ENCODE measurements at regions not wholly inside any gene's neighbourhood (a gene's known extent, or its start where the extent isn't known, plus 50 kb on each side); places are given as distances from the start of the nearest gene placed in this dataset.

GRCh38 chr4:179437962-179438361 is 1995.7 kb upstream of the AGA start:
- intact Hi-C loops (cut with DNase I): no loop called here
- no peak for ATAC-seq
- no peak overlapping the region for H3K4me3 ChIP-seq

GRCh38 chr4:179441596-179441995 is 1999.4 kb upstream of the AGA start:
- TF ChIP-seq POLR2A (IDR thresholded peaks at IDR 0.05) (no peak), CTCF (IDR thresholded peaks at IDR 0.05) (no peak)

More at GRCh38 chr4:179437962-179438361, 1995.7 kb upstream of the AGA start:
- no peak for DNase-seq
- Histone ChIP-seq H3K9me3 (no peaks in the 10 kb centered on the region), H3K36me3 (replicated peaks in 1 of 2; ENCODE audit: insufficient read depth in 1 of 2, low read depth in 2 of 2) (no peaks in the 10 kb centered on the region), H3K27ac (no peak overlapping the region), H3K27me3 (no peaks in the 10 kb centered on the region), H3K4me1 (no peaks in the 10 kb centered on the region)
- WGBS, 2 donors: 55 to 65% methylated on average over 4 of the region's 4 CpGs
- TF ChIP-seq CTCF (IDR thresholded peaks at IDR 0.05) (no peak), POLR2A (IDR thresholded peaks at IDR 0.05) (no peak)

GRCh38 chr4:179447308-179447707 is 2005.1 kb upstream of the AGA start:
- H3K9me3 ChIP-seq: no peaks in the 10 kb centered on the region
- no peak overlapping the region for H3K27ac ChIP-seq
- WGBS, 2 donors: 13 to 30% methylated on average over 2 of the region's 2 CpGs
- H3K27me3 ChIP-seq: no peaks in the 10 kb centered on the region
- ATAC-seq: no peak
- intact Hi-C loops (cut with DNase I): no loop called here
- H3K4me3 ChIP-seq: no peak overlapping the region
- no peak for DNase-seq
- no peak for TF ChIP-seq POLR2A (IDR thresholded peaks at IDR 0.05)
- H3K36me3 ChIP-seq (replicated peaks in 1 of 2; ENCODE audit: insufficient read depth in 1 of 2, low read depth in 2 of 2): no peaks in the 10 kb centered on the region
- H3K4me1 ChIP-seq: no peaks in the 10 kb centered on the region

More at GRCh38 chr4:179441596-179441995, 1999.4 kb upstream of the AGA start:
- Histone ChIP-seq H3K4me3 (no peak overlapping the region), H3K4me1 (no peaks in the 10 kb centered on the region), H3K27me3 (no peaks in the 10 kb centered on the region), H3K36me3 (replicated peaks in 1 of 2; ENCODE audit: insufficient read depth in 1 of 2, low read depth in 2 of 2) (no peaks in the 10 kb centered on the region), H3K27ac (no peak overlapping the region), H3K9me3 (no peaks in the 10 kb centered on the region)
- WGBS, 2 donors: 20 to 25% methylated on average over 1 of the region's 1 CpG
- intact Hi-C loops (cut with DNase I): no loop called here
- DNase-seq (no peak), ATAC-seq (no peak)

GRCh38 chr4:179465131-179465797 is 2023.0 kb upstream of the AGA start:
- intact Hi-C loops (cut with DNase I): no loop called here

GRCh38 chr4:179467878-179468277 is 2025.6 kb upstream of the AGA start:
- H3K9me3 ChIP-seq: no peaks in the 10 kb centered on the region
- DNase-seq (no peak), ATAC-seq (no peak)
- no peaks in the 10 kb centered on the region for H3K36me3 ChIP-seq (replicated peaks in 1 of 2; ENCODE audit: insufficient read depth in 1 of 2, low read depth in 2 of 2)
- intact Hi-C loops (cut with DNase I): no loop called here
- H3K4me1 ChIP-seq: no peaks in the 10 kb centered on the region
- no peak overlapping the region for H3K4me3 ChIP-seq
- no peaks in the 10 kb centered on the region for H3K27me3 ChIP-seq
- no peak overlapping the region for H3K27ac ChIP-seq
- 12 to 26% methylated on average over 1 of the region's 1 CpG for WGBS, 2 donors
- no peak for TF ChIP-seq CTCF (IDR thresholded peaks at IDR 0.05)
- TF ChIP-seq POLR2A (IDR thresholded peaks at IDR 0.05): no peak

More at GRCh38 chr4:179465131-179465797, 2023.0 kb upstream of the AGA start:
- no peaks in the 10 kb centered on the region for H3K27me3 ChIP-seq
- no peak for DNase-seq
- no peaks in the 10 kb centered on the region for H3K36me3 ChIP-seq (replicated peaks in 1 of 2; ENCODE audit: insufficient read depth in 1 of 2, low read depth in 2 of 2)
- ATAC-seq: no peak
- no peak overlapping the region for H3K4me3 ChIP-seq
- no peak overlapping the region for H3K27ac ChIP-seq
- no peaks in the 10 kb centered on the region for H3K4me1 ChIP-seq
- 58 to 73% methylated on average over 8 of the region's 8 CpGs for WGBS, 2 donors
- no peak for TF ChIP-seq POLR2A (IDR thresholded peaks at IDR 0.05)
- no peak for TF ChIP-seq CTCF (IDR thresholded peaks at IDR 0.05)
- no peaks in the 10 kb centered on the region for H3K9me3 ChIP-seq
